Activated T-cell treated with anti-CD3 and anti-CD28 coated beads for 24 hours (primary cell): ENCODE measurements at regions not wholly inside any gene's neighbourhood (a gene's known extent, or its start where the extent isn't known, plus 50 kb on each side); places are given as distances from the start of the nearest gene placed in this dataset.
"Not testable (repeated sequence)": the region's sequence is repeated elsewhere in the genome, so short reads cannot be mapped to it uniquely, and the experiment has no call there.

Experiments used
- DNase-seq: peaks from one replicate; pipeline ENCODE4 v3.0.0-alpha.2; 2020; ENCODE audit warnings: low read depth

GRCh38 chr4:82181789-82182188, 192.0 kb downstream of the HNRNPD start:
- DNase-seq = no peak

- DNase-seq = no peak
Measured at GRCh38 chr4:82172186-82172585, 201.6 kb downstream of the HNRNPD start.

- no peak for DNase-seq
Measured at GRCh38 chr4:82171531-82172155, 202.1 kb downstream of the HNRNPD start.

GRCh38 chr4:82149750-82150149, 224.0 kb downstream of the HNRNPD start:
- DNase-seq = no peak

- DNase-seq = no peak
Measured at GRCh38 chr4:82145850-82146249, 227.9 kb downstream of the HNRNPD start.

- no peak for DNase-seq
Measured at GRCh38 chr4:82140422-82140821, 233.4 kb downstream of the HNRNPD start.

- no peak for DNase-seq
Measured at GRCh38 chr4:82139287-82139686, 234.5 kb downstream of the HNRNPD start.

- DNase-seq = no peak
Measured at GRCh38 chr4:82138374-82138773, 235.4 kb downstream of the HNRNPD start.

GRCh38 chr4:82136161-82136801, 237.5 kb downstream of the HNRNPD start:
- no peak for DNase-seq

GRCh38 chr4:82128355-82128754, 245.4 kb downstream of the HNRNPD start:
- no peak for DNase-seq

GRCh38 chr4:82126512-82127040, 247.2 kb downstream of the HNRNPD start:
- DNase-seq = no peak

- DNase-seq = no peak
Measured at GRCh38 chr4:82125787-82126297, 247.9 kb downstream of the HNRNPD start.

GRCh38 chr4:82124932-82125786, 248.6 kb downstream of the HNRNPD start:
- no peak for DNase-seq

GRCh38 chr4:82124365-82124764, 249.4 kb downstream of the HNRNPD start:
- no peak for DNase-seq

- no peak for DNase-seq
Measured at GRCh38 chr4:82123934-82124333, 249.9 kb downstream of the HNRNPD start.

GRCh38 chr4:82115183-82115582, 258.6 kb downstream of the HNRNPD start:
- not testable (repeated sequence) for DNase-seq

GRCh38 chr4:82108506-82108905, 265.3 kb downstream of the HNRNPD start:
- DNase-seq = no peak

GRCh38 chr4:82104578-82104977, 269.2 kb downstream of the HNRNPD start:
- DNase-seq = no peak

- DNase-seq = no peak
Measured at GRCh38 chr4:82099928-82100579, 273.7 kb downstream of the HNRNPD start.

- DNase-seq = no peak
Measured at GRCh38 chr4:82097504-82097903, 276.3 kb downstream of the HNRNPD start.

- DNase-seq = no peak
Measured at GRCh38 chr4:82090717-82091116, 283.1 kb downstream of the HNRNPD start.

- DNase-seq = no peak
Measured at GRCh38 chr4:82084747-82085146, 289.0 kb downstream of the HNRNPD start.
